ENCODE measurements at regions not wholly inside any gene's neighbourhood (a gene's known extent, or its start where the extent isn't known, plus 50 kb on each side); places are given as distances from the start of the nearest gene placed in this dataset.
"Not testable (repeated sequence)": the region's sequence is repeated elsewhere in the genome, so short reads cannot be mapped to it uniquely, and the experiment has no call there.

DNA sequence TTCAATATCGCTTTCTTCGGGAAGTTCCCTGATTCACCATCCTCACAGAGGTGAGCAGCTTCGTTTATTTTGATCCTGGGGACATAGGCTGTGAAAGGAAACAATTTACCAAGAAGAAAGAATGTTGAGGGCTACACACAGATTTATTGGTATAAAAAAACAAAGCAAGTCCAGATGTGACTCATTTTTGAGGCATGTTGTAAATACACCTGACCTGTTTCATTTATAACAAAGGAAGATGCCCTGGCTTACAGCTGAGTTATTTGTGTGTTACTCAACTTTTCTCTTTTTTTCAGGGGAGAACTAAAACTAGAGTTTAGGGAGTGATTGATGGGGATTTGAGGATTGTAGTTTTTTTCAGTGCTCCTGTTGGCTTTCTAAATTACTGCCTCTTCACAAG, 489.5 kb downstream of the CBLN4 start:
- no peak for DNase-seq

DNA sequence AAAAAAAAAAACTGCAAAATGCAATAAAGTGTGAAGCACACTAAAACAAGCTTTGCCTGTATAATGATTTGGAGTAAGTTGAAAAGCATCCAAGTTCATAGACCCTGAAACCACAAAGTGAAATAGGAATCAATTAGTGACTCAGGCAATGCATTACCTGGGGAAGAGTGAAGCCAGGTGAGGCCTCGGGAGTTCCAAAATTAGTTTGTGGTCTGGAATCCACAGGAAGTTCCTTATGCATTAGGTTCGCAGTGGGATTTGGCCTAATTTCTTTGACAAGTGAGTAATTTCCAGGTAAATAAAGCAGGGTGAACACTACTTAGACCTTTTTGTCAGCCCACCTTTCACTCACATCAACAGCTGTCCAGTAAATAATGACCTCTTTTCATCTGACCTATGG, 490.8 kb downstream of the CBLN4 start:
- peak; percentile 60 for DNase-seq

DNA sequence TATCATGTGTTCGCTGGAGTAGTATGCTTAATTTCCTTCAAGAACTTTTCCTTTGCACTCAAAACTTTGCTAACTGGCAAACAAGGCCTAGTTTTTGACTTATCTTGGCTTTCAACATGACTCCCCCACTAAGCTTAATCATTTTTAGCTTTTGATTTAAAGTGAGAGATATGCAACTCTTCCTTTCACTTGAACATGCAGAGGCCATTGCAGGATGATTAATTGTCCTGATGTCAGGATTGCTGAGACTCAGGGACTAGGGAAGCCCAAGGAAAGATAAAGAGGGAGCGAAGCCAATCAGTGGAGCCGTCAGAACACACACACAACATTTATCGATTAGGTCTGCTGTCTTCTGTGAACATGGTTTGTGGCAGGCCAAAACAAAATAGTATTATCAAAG, 491.4 kb downstream of the CBLN4 start:
- no peak for DNase-seq

DNA sequence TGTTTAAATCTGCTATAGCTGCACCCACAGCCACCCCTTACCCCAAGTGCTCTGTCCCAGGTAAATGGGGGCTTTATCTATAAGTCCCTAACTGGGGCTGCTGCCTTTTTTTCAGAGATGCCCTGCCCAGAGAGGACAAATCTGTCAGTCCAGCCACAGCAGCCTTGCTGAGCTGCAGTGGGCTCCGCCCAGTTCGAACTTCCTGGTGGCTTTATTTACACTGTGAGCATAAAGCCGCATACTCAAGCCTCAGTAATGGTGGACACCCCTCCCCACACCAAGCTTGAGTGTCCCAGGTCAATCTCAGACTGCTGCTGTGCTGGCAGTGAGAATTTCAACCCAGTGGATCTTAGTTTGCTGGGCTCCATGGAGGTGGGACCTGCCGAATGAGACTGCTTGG, 505.2 kb downstream of the CBLN4 start:
- no peak for DNase-seq

DNA sequence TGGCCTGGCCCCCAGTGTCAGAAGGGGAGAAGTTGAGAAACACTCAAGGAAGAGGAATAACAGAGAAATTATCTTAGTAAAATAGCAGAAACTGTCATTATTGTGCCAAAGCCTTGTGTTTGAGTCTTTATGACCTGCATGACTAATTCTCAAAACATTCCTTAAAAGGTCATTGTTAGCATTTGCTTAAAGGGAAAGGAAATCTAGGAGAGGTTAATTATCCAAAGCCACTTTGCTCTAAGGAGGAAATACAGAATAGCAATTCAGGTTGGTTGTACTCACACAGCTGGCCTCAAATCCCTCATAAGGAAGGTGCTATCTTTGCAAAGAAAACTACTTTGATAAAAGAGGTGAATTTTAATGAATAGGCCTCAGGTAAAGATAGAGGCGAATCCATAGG, 516.7 kb downstream of the CBLN4 start:
- DNase-seq: no peak

DNA sequence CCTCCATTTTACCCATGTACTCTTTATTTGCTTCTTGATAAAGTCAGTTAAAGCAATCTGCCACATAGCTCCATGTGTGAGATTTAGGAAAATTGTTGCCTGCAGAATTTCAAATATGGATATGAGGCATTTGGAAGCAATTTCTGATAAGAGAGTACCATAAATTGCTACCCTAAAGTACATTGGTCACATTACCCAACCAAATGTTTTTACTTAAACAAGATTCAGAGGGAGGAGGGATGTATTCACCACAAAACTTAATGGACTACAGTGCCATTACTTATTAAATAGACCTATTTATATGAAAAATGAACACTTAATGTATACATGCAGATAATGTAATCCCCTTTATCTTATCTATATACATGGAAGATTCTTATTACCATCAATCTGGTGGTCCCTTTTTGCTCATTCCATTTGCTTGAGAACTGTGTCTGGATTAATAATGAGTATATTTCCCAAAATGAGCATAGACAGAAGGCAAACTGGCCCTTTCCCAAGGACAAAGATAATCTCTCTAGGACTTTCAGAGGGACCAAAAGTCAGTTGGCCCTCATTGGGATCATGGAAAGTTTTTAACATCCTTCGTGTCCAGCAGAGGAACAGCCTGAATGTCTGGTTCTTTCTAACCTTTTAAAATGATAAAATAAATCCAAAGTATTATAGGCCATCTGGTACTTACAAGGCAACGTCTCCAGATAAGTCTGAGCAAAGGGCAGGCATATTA, 526.4 kb downstream of the CBLN4 start:
- no peak for DNase-seq

DNA sequence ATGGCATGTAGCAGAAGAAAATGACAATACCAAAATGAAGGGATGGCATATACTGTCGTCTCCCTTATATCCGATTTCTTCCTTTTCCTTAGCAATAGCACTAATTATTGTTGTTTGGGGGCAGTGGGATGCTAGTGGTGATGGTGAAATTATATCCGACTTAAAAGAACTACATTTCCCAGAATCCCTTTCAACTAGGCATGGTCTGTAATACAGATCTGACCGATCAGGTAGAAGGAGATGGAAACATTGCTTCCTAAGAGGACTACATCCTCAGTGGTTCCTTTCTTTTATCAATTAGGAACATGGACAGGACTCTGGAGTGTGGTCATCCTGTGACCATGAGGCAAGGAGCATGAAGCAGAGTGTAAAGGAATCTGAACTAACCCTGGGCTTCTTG, 532.6 kb downstream of the CBLN4 start:
- DNase-seq: no peak

DNA sequence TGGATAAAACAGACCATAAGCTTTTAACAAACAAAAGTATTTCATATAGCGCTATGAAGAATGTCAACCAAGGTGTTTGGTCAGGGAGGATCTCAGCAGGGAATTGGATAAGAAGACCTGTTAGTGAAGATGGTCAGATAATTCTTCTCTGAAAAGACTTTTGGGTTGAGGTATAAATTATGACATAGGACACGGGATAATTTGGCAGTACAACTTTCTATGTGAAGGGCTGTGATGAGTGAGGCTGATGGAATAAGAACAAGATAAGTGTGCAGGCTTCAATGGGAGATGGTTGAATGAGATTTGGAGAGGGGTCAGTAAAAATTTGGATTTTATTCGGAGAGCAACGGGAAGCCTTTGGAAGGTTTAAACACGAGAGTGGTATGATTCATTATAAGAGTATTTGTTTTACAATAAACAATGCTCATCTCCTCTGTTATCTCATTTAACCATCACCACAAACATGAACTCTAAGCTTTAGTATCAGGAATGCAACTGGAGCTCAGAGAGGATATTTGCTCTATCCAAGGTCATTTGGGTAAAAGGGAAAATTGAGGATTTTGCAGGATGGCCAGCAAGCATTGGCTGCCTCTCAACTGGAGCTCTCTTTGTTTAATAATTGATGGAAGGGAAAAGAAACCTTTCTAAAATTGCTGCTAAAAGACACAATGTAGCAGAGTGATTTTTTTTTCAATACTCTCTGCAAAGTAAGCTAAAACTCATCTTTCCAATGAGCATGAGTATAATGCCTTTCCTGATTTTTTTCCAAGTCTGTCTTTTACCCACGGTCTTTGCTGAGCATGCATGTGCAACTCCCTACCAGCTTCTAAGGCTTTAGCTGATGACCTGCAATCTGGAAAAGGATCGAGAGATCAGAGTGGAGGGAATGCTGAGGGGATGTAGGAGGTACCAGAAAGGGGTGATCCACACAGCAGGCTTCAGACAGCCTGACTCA, 534.0 kb downstream of the CBLN4 start:
- no peak for DNase-seq

DNA sequence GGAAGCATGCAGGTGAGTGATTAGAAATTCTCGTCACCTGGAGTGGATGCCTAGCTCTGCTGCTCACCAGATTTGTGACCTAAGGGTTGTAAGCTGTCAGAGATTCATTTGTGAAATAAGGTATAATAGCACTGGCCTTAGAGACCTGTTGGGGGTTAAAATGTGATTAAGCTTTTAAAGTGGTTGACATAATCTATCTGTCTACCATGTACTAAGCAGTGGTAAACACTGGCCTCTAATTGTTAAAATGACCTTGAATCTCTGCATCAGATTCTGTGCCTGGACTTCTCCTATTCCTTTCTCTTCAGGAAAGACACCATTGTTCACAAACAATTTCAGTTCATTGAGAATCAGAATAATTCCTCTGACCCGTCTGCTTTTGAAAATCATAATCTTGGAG, 536.2 kb downstream of the CBLN4 start:
- no peak for DNase-seq

DNA sequence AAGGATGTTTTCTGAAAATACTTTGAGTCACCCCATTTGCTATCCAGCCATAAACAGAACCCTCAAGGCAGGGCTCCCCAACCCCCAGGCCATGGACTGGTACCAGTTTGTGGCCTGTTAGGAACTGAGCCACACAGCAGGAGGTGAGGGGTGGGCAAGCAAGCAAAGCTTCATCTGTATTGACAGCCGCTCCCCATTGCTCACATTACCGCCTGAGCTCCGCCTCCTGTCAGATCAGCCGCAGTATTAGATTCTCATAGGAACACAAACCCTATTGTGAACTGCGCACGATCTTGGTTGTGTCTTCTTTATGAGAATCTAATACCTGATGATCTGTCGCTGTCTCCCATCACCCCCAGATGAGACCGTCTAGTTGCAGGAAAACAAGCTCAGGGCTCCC, 543.8 kb downstream of the CBLN4 start:
- no peak for DNase-seq

DNA sequence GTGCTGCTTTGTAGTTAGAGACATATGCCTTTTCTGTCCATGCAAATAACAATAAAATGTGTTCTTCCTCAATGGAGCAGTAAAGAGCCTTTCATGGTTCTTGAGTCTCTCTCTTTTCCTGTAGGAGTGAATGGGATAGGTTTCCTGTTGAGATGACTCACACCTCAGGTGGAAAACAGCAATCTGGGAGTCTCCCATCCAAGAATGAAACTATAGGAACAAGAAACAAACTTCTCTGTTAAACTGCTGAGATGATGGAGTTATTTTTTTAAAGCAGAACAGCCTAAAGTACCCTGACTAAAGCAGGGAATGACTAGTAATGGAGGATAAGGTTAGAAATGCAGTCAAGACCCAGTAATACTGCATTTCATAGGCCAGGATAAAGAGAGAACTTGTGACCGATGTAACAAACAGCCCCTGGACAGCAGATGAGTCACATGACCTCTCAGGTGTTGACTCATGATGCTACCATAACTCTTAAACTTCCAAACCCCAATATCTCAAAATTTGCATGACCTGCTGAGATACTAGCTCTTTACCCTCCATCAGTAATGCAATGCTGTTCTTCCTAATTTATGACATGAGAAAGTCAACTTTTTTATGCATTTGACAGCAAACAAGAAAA, 548.9 kb downstream of the CBLN4 start:
- no peak for DNase-seq

DNA sequence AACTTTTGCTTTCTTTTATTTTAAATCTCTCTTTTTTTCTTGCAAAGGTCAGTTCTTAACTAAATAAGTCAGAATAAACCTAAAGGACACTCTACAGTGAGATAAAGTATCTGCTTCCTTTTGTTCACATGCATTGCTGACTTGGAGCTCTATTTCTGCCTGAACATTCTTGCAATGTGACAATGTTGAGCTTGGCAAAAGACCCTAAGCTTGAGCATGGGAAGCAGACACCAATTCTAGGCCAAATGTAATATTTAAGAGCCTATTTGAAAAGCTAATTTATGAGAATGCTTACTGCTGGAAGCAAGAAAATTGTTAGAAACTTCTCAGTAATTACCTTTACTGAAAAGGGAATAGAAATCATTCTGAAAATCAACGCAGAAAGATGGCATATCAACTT, 556.2 kb downstream of the CBLN4 start:
- no peak for DNase-seq

DNA sequence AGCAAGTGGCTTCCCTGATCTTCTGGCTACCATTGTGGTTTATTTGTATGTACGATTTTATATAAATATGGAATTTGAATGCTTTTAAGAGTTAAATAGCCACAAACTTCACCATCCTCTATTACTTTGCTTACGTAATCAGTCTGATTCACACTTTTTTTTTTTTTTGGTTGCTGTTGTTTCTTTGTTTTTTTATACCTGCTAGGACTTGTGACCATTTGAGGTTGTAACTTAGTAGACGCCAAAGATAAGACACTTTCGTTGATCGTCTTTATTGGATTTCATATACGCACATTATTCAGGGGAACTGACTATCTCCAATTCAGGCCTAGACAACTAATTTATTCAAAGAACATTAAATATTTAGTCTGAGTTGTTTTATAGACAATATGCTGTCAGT, 559.0 kb downstream of the CBLN4 start:
- DNase-seq: no peak

DNA sequence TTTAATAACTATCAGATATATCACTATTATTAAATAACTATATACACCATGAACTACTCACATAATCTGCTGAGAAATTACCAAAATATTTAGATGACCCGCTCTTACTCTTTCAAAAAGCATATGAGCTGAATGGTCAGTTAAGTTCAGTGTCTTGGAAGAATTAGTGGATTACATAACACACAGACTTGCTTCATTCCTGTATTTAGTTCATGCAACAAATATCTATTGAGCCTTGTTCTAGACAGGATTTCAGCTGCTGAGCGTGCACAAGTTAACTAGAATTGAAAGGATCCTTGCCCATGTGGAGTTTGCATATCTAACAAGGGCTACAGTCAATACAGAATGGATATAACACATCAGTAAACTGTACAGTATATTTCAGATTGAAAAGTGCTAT, 566.2 kb downstream of the CBLN4 start:
- DNase-seq: no peak

DNA sequence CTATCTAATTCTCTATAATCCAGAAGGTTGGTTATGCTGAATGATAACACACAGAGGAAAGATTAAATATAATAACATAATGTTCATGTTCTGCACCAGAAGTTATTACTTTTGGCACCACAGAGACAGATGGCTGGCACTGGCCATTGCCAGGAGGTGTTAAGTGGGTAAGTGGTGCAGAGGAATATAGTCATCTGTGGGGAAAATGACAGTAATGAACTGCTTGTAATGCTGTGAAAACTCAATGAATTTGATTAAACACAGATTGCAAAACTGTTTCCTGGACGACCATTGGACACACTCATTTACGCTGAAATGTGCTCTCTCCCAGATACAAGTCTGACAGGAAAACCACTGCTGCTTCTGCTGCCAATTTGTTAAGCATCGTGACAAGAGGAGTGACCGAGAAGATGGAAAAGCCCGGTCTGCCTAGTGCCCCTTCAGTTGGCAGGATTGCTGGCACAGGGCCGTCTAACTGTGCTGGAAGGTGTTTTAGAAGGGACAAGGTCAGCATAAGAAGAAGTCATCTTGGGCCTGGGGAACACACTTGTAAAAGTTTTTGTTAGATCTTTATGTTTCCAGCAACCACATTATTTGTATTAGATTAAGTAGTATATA, 567.4 kb downstream of the CBLN4 start:
- DNase-seq: no peak

DNA sequence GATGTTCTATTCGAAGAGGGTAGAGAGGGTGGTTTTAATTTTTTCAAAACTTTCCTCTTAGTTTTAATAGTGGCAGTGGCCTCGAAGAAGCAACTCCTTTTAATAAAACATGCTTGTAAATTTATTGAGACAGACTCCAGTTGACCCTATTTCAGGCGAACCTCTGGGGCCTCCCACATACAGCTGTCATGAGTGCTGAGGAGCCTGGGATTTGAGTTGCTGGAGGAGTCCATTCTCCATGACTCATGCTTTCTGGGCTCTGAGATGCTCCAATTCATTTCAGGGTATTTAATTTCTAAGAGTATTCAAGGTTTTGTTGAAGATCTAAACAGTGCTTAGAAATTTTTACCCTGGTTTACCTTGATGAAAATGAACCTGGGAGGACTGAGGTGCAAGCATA, 580.4 kb downstream of the CBLN4 start:
- no peak for DNase-seq

DNA sequence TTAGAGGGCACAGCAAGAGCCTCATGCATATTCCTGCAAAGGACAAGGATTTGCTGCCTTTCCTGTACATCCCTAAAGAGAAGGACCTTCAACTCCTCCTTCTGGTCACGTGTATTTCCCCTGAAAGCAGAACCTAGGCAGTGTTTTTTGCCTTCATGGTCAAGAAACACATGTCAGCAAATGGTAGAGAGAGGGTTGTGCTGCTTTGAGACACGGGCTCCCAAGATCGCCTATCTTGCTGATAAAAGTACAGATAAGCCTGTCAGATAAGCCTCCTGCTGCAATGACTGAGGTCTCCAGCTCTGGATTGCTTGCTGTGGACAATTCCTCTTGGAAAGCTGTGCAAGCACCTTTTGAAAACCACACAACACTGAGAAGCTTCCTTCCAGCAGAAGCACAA, 580.8 kb downstream of the CBLN4 start:
- DNase-seq: no peak

DNA sequence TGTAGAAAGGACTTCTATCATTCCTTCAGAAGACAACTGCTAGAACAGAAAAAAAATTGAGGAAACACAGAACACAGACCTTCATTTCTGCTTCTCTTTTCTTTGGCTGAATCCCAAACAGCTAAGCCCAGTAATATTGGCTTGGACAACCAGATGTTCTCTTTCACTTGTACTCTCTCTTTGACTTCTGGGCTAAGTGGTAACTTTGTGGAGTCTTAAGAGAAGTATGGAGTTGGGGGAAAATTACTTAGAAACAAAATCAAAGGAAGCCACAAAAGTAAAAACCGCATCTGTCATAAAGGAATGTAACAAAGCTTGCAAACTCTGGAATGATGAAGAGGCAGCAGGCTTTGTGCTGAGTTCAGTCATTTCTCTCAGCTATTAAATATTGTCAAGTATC, 587.5 kb downstream of the CBLN4 start:
- no peak for DNase-seq

DNA sequence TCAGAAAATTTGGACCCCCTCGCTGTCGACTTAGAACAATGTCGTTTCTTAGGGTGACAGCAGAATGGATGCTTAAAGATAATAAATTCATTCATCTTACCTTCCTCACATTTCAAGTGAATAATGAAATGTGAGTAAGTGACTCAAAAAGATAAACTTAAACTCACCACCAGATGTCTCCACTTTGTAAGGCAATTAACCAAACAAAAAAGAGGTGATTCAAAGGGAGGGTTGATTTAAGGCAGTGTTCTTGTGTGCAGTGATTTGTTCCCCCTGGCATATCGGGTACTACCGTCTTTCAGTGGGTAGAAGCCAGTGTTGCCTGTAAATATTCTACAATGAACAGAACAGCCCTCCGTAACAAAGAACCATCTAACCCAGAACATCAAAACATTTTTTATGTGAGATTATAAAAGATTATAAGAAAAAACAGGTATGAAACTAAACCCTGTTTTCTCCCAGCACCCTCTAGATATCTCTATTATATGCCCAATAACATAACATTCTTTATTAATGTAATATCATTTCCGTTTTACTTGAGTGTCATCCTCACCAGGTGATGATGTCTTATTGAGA, 589.7 kb downstream of the CBLN4 start:
- peak; percentile 18 for DNase-seq

DNA sequence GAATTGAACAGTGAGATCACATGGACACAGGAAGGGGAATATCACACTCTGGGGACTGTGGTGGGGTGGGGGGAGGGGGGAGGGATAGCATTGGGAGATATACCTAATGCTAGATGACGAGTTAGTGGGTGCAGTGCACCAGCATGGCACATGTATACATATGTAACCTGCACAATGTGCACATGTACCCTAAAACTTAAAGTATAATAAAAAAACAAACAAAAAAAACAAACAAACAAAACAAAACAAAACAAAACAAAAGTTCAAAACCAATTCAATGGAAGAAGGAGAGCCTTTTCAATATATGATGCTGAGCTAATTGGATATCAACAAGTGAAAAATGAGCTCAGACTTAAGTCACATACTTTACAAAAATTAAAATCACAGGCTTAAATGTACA, 592.8 kb downstream of the CBLN4 start:
- not testable (repeated sequence) for DNase-seq

DNA sequence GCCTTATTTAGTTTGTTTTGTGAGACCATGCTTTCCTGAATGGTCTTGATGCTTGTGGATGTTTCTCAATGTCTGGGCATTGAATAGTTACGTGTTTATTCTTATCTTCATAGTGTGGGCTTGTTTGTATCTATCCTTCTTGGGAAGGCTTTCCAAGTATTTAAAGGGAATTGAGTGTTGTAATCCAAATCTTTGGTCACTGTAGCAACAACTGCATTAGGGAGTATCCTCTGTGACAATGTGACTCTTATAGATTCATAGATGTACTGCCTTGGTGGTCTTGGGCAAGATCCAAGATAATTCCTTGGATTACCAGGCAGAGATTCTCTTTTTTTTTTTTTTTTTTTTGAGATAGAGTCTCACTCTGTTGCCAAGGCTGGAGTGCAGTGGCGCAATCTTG, 598.4 kb downstream of the CBLN4 start:
- no peak for DNase-seq

DNA sequence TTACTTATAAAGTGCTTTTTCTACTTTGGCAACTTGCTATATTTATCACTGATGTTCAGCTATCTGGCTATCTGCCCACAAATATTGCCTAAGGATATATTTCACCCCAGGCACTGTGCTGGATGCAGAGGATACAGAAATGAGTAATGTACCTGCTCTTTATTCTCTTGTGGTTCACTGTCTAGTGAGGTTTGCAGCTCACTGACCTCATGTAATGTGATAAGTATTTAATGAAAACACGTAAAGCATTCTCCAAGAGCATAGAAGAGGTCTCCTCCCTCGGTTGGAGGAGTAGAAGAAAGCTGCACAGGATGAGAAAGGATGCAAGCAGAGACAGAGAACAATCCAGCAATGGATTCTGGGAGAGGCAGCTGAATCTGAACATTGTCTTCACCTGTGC, 610.7 kb downstream of the CBLN4 start:
- no peak for DNase-seq

DNA sequence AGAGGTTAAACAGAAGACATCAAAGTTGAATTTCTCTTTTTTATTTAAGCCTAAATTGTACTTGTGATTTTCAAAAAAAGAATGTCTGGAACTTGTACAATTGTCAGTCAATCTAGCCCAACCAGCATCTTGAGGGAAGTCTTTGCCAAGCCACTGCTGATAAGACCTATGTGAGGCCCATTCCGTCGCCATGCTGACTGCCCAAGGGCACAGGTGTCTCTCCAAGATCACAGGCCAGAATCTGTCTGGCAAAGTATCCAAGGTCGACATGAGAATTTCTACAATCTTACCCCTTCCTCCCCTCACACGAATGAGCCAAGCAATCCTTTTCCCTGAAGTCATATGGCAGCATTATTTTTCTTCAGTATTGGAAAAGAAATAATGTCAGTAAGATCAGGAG, 614.5 kb downstream of the CBLN4 start:
- DNase-seq: no peak

Measured in NCI-H187 treated with DMSO at 0.1 percent for 48 hours (cell line).